ENCODE measurements at regions not wholly inside any gene's neighbourhood (a gene's known extent, or its start where the extent isn't known, plus 50 kb on each side); places are given as distances from the start of the nearest gene placed in this dataset.

GRCh38 chr4:72743078-72743477 lies 174.1 kb upstream of the ADAMTS3 start:
- no peaks in the 10 kb centered on the region for H3K4me1 ChIP-seq (ENCODE audit: control insufficient read depth in 4 of 4, insufficient read depth in 4 of 4, low read length in 3 of 4)
- H3K9me3 ChIP-seq (ENCODE audit: control insufficient read depth in 4 of 4, low read length in 3 of 4) = no peaks in the 10 kb centered on the region
- DNase-seq (ENCODE audit: low spot score) = no peak
- no peak overlapping the region for H3K9ac ChIP-seq (ENCODE audit: low read depth in 1 of 2, low read length in 2 of 2)
- H3K27ac ChIP-seq (ENCODE audit: low read depth in 1 of 2, low read length in 2 of 2) = no peak overlapping the region
- TF ChIP-seq SP1 (IDR thresholded peaks at IDR 0.05) (no peak), JUND (IDR thresholded peaks at IDR 0.05) (no peak), GABPA (IDR thresholded peaks at IDR 0.05 in 1 of 2, conservative IDR thresholded peaks at IDR 0.05 in 1 of 2) (no peak), MAX (IDR thresholded peaks at IDR 0.05) (no peak)
- WGBS = 66% methylated on average over 2 of the region's 2 CpGs
- no peaks in the 10 kb centered on the region for H3K27me3 ChIP-seq (ENCODE audit: control insufficient read depth in 4 of 4, insufficient read depth in 4 of 4, low read length in 3 of 4)
- H3K36me3 ChIP-seq (ENCODE audit: control insufficient read depth in 4 of 4, insufficient read depth in 3 of 4, low read depth in 1 of 4, low read length in 3 of 4) = no peaks in the 10 kb centered on the region
- H3K4me3 ChIP-seq (ENCODE audit: low read depth in 1 of 3, low read length in 3 of 3) = no peak overlapping the region

GRCh38 chr4:72715299-72715698 lies 146.3 kb upstream of the ADAMTS3 start:
- Histone ChIP-seq H3K36me3 (ENCODE audit: control insufficient read depth in 4 of 4, insufficient read depth in 3 of 4, low read depth in 1 of 4, low read length in 3 of 4) (no peaks in the 10 kb centered on the region), H3K27ac (ENCODE audit: low read depth in 1 of 2, low read length in 2 of 2) (no peak overlapping the region), H3K4me1 (ENCODE audit: control insufficient read depth in 4 of 4, insufficient read depth in 4 of 4, low read length in 3 of 4) (no peaks in the 10 kb centered on the region), H3K27me3 (ENCODE audit: control insufficient read depth in 4 of 4, insufficient read depth in 4 of 4, low read length in 3 of 4) (no peaks in the 10 kb centered on the region), H3K9ac (ENCODE audit: low read depth in 1 of 2, low read length in 2 of 2) (no peak overlapping the region), H3K4me3 (ENCODE audit: low read depth in 1 of 3, low read length in 3 of 3) (no peak overlapping the region), H3K9me3 (ENCODE audit: control insufficient read depth in 4 of 4, low read length in 3 of 4) (no peaks in the 10 kb centered on the region)
- DNase-seq (ENCODE audit: low spot score) = no peak
- 78% methylated on average over 2 of the region's 2 CpGs for WGBS
- TF ChIP-seq RAD21 (IDR thresholded peaks at IDR 0.05) = no peak
- no peak for TF ChIP-seq EGR1 (IDR thresholded peaks at IDR 0.05; ENCODE audit: low read depth in 2 of 2)
- TF ChIP-seq TAF1 (conservative IDR thresholded peaks at IDR 0.05) = no peak
- TF ChIP-seq, protein P1, sequence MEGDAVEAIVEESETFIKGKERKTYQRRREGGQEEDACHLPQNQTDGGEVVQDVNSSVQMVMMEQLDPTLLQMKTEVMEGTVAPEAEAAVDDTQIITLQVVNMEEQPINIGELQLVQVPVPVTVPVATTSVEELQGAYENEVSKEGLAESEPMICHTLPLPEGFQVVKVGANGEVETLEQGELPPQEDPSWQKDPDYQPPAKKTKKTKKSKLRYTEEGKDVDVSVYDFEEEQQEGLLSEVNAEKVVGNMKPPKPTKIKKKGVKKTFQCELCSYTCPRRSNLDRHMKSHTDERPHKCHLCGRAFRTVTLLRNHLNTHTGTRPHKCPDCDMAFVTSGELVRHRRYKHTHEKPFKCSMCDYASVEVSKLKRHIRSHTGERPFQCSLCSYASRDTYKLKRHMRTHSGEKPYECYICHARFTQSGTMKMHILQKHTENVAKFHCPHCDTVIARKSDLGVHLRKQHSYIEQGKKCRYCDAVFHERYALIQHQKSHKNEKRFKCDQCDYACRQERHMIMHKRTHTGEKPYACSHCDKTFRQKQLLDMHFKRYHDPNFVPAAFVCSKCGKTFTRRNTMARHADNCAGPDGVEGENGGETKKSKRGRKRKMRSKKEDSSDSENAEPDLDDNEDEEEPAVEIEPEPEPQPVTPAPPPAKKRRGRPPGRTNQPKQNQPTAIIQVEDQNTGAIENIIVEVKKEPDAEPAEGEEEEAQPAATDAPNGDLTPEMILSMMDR (IDR thresholded peaks at IDR 0.05; ENCODE audit: low read depth, low read length, missing input control) = no peak
- no peak for TF ChIP-seq SP1 (IDR thresholded peaks at IDR 0.05)
- no peak for TF ChIP-seq ZBTB33 (IDR thresholded peaks at IDR 0.05)
- TF ChIP-seq HNF4A (conservative IDR thresholded peaks at IDR 0.05) = no peak
- no peak for TF ChIP-seq FOXA2 (IDR thresholded peaks at IDR 0.05)

- Histone ChIP-seq H3K27ac (ENCODE audit: low read depth in 1 of 2, low read length in 2 of 2) (no peak overlapping the region), H3K9ac (ENCODE audit: low read depth in 1 of 2, low read length in 2 of 2) (no peak overlapping the region), H3K27me3 (ENCODE audit: control insufficient read depth in 4 of 4, insufficient read depth in 4 of 4, low read length in 3 of 4) (no peaks in the 10 kb centered on the region), H3K4me1 (ENCODE audit: control insufficient read depth in 4 of 4, insufficient read depth in 4 of 4, low read length in 3 of 4) (no peaks in the 10 kb centered on the region), H3K36me3 (ENCODE audit: control insufficient read depth in 4 of 4, insufficient read depth in 3 of 4, low read depth in 1 of 4, low read length in 3 of 4) (no peaks in the 10 kb centered on the region), H3K4me3 (ENCODE audit: low read depth in 1 of 3, low read length in 3 of 3) (no peak overlapping the region), H3K9me3 (ENCODE audit: control insufficient read depth in 4 of 4, low read length in 3 of 4) (no peaks in the 10 kb centered on the region)
- WGBS = 65% methylated on average over 6 of the region's 6 CpGs
- DNase-seq (ENCODE audit: low spot score) = no peak
- TF ChIP-seq EGR1 (IDR thresholded peaks at IDR 0.05; ENCODE audit: low read depth in 2 of 2) (no peak), GABPA (IDR thresholded peaks at IDR 0.05 in 1 of 2, conservative IDR thresholded peaks at IDR 0.05 in 1 of 2) (no peak), RAD21 (IDR thresholded peaks at IDR 0.05) (no peak), NR2F2 (IDR thresholded peaks at IDR 0.05) (no peak), ZBTB33 (IDR thresholded peaks at IDR 0.05) (no peak), HNF4G (IDR thresholded peaks at IDR 0.05) (no peak), SP1 (IDR thresholded peaks at IDR 0.05) (no peak), YY1 (IDR thresholded peaks at IDR 0.05) (no peak), MAX (IDR thresholded peaks at IDR 0.05) (no peak), TAF1 (conservative IDR thresholded peaks at IDR 0.05) (no peak), RXRA (IDR thresholded peaks at IDR 0.05) (no peak), REST (IDR thresholded peaks at IDR 0.05) (no peak), FOXA1 (IDR thresholded peaks at IDR 0.05) (no peak)
Observed at GRCh38 chr4:72714482-72715279, 145.7 kb upstream of the ADAMTS3 start.
